ENCODE measurements at regions not wholly inside any gene's neighbourhood (a gene's known extent, or its start where the extent isn't known, plus 50 kb on each side); places are given as distances from the start of the nearest gene placed in this dataset.

GRCh38 chr3:124097362-124098131 is 105.6 kb upstream of the ROPN1 start:
- no peak for DNase-seq
- intact Hi-C loops (cut with DNase I): no loop called here
- Histone ChIP-seq H3K36me3 (no peaks in the 10 kb centered on the region), H3K27ac (no peak overlapping the region), H3K9me3 (no peaks in the 10 kb centered on the region), H3K27me3 (no peaks in the 10 kb centered on the region), H3K4me3 (no peak overlapping the region), H3K4me1 (ENCODE audit: insufficient read depth) (no peaks in the 10 kb centered on the region)
- TF ChIP-seq EP300 (IDR thresholded peaks at IDR 0.05) (no peak), CTCF (IDR thresholded peaks at IDR 0.05) (no peak), POLR2A (IDR thresholded peaks at IDR 0.05) (no peak)
- WGBS, 3 donors: 74 to 77% (median 76%) methylated on average over 5 of the region's 5 CpGs

DNA sequence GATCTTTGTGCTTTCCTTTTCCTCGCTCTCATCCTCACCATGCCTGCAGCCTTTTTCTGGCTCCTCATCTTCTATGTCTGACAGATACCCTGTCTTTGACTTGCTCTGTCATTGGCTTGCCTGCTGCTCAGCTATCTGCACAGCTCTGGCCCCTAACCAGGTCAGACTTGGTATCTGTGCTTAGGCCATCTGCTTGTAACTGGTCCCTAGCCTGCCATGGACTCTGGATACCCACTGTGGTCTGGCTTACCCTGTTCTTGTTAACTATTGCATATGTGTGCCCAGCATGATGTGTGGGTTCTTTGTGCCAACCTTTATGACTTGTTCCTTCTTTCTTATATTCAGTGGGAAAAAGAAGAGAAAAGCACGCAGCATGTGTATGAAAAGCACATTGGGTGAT is 109.7 kb upstream of the ROPN1 start:
- intact Hi-C loops (cut with DNase I): no loop called here
- Histone ChIP-seq H3K4me1 (ENCODE audit: insufficient read depth) (no peaks in the 10 kb centered on the region), H3K27me3 (no peaks in the 10 kb centered on the region), H3K36me3 (no peaks in the 10 kb centered on the region), H3K4me3 (no peak overlapping the region), H3K9me3 (no peaks in the 10 kb centered on the region), H3K27ac (no peak overlapping the region)
- 98 to 100% (median 100%) methylated on average over 2 of the region's 2 CpGs for WGBS, 3 donors
- TF ChIP-seq CTCF (IDR thresholded peaks at IDR 0.05) (no peak), EP300 (IDR thresholded peaks at IDR 0.05) (no peak), POLR2A (IDR thresholded peaks at IDR 0.05) (no peak)
- no peak for DNase-seq

DNA sequence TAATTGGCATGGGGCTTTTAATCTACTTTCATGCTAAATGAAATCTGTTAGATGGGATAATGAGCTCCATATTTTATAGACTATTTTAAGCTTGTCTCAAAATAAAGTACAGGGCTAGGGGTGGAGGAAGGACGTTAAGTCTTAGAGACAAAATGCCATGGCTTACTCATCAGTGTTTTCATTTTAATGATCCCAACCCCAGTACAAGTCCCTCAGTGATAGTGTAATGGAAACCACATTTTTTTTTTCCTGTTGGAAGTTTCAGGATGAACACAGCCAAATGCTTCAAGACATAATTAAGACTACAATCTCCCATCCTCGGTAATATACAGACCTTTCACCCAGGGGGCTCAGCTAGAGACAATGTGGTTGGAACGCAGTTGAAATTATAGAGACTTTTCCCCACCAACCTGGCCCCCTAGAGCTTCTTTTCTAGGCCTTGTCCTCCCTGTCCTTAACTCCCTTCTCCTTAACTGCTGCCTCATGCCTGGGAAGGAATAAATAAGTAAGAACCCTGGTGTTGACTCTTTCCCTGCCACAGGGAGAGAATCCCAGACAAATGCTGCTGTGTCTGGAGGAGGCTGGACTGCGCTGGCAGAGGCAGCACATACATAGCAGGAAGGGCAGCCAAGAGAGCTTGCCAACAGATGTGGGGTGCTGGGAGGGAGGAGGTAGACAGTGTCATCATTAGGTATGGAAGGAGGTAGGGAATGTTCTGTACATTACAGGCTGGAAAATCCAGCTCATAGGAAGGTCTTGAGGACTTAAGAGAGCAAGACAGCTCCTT is 115.4 kb upstream of the ROPN1 start:
- intact Hi-C loops (cut with DNase I): no loop called here
- Histone ChIP-seq H3K27me3 (no peaks in the 10 kb centered on the region), H3K27ac (no peak overlapping the region), H3K36me3 (no peaks in the 10 kb centered on the region), H3K9me3 (no peaks in the 10 kb centered on the region), H3K4me3 (no peak overlapping the region), H3K4me1 (ENCODE audit: insufficient read depth) (no peaks in the 10 kb centered on the region)
- TF ChIP-seq CTCF (IDR thresholded peaks at IDR 0.05) (no peak), EP300 (IDR thresholded peaks at IDR 0.05) (no peak), POLR2A (IDR thresholded peaks at IDR 0.05) (no peak)
- no peak for DNase-seq
- WGBS, 3 donors: 24 to 28% (median 27%) methylated on average over 4 of the region's 4 CpGs

GRCh38 chr3:124108446-124108845 is 116.5 kb upstream of the ROPN1 start:
- H3K9me3 ChIP-seq: no peaks in the 10 kb centered on the region
- no peaks in the 10 kb centered on the region for H3K36me3 ChIP-seq
- H3K27me3 ChIP-seq: no peaks in the 10 kb centered on the region
- TF ChIP-seq POLR2A (IDR thresholded peaks at IDR 0.05): no peak
- TF ChIP-seq CTCF (IDR thresholded peaks at IDR 0.05): no peak
- TF ChIP-seq EP300 (IDR thresholded peaks at IDR 0.05): no peak
- no peak overlapping the region for H3K27ac ChIP-seq
- intact Hi-C loops (cut with DNase I): no loop called here
- no peaks in the 10 kb centered on the region for H3K4me1 ChIP-seq (ENCODE audit: insufficient read depth)
- WGBS, 3 donors: 85 to 92% (median 87%) methylated on average over 1 of the region's 1 CpG
- no peak for DNase-seq
- no peak overlapping the region for H3K4me3 ChIP-seq
